ENCODE measurements at regions not wholly inside any gene's neighbourhood (a gene's known extent, or its start where the extent isn't known, plus 50 kb on each side); places are given as distances from the start of the nearest gene placed in this dataset.
"Not testable (repeated sequence)": the region's sequence is repeated elsewhere in the genome, so short reads cannot be mapped to it uniquely, and the experiment has no call there.

DNA sequence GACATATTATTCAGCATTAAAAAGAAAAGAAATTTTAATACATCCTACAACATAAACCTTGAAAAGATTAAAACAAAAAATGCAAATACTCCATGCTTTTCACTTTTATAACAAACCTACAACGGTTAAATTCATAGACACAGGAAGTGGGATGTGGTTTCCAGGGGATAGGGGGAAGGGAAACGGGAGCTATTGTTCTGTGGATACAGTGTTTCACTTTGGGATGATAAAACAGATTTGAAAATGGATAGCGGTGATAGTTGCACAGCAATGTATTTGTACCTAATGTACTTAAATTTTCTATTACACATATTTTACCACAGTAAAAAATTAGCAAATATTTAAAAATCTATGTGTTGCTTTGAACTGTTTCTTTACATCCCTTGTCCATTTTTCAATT lies 368.0 kb downstream of the CDY2B start:
- H3K27me3 ChIP-seq (ENCODE audit: insufficient read depth, low read length); H3K27ac ChIP-seq (ENCODE audit: low read length); H3K4me3 ChIP-seq (ENCODE audit: low read length); H3K9me3 ChIP-seq (ENCODE audit: insufficient read depth, low read depth, low read length); H3K9ac ChIP-seq (ENCODE audit: low read depth, low read length); H3K4me1 ChIP-seq (ENCODE audit: insufficient read depth, low read length); H3K36me3 ChIP-seq (ENCODE audit: insufficient read depth, low read depth, low read length): not testable (repeated sequence)

DNA sequence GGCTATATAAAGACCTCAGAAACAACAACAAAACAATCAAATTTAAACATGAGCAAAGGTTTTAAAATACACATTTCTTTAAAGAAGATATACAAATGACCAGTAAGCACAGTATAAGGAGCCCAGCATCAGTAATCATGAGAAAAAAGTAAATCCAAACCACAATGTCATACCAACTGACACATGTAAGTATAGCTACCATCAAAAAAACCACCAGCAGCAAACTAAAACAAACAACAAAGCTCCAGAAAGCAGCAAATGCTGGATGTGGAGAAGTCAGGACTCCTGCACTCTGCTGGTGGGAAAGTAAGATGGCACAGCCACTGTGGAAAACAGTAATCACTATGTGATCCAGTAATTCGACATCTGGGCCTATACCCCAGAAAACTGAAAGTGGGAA lies 368.5 kb downstream of the CDY2B start:
- not testable (repeated sequence) for H3K27ac ChIP-seq (ENCODE audit: low read length); H3K4me1 ChIP-seq (ENCODE audit: insufficient read depth, low read length); H3K9ac ChIP-seq (ENCODE audit: low read depth, low read length); H3K4me3 ChIP-seq (ENCODE audit: low read length); H3K36me3 ChIP-seq (ENCODE audit: insufficient read depth, low read depth, low read length); H3K9me3 ChIP-seq (ENCODE audit: insufficient read depth, low read depth, low read length); H3K27me3 ChIP-seq (ENCODE audit: insufficient read depth, low read length)

GRCh38 chrY:17505834-17506233 lies 374.2 kb downstream of the CDY2B start:
- not testable (repeated sequence) for H3K9ac ChIP-seq (ENCODE audit: low read depth, low read length); H3K27ac ChIP-seq (ENCODE audit: low read length); H3K36me3 ChIP-seq (ENCODE audit: insufficient read depth, low read depth, low read length); H3K27me3 ChIP-seq (ENCODE audit: insufficient read depth, low read length); H3K4me1 ChIP-seq (ENCODE audit: insufficient read depth, low read length); H3K9me3 ChIP-seq (ENCODE audit: insufficient read depth, low read depth, low read length); H3K4me3 ChIP-seq (ENCODE audit: low read length)

- H3K36me3 ChIP-seq (ENCODE audit: insufficient read depth, low read depth, low read length); H3K4me3 ChIP-seq (ENCODE audit: low read length); H3K9ac ChIP-seq (ENCODE audit: low read depth, low read length); H3K27me3 ChIP-seq (ENCODE audit: insufficient read depth, low read length); H3K4me1 ChIP-seq (ENCODE audit: insufficient read depth, low read length); H3K27ac ChIP-seq (ENCODE audit: low read length); H3K9me3 ChIP-seq (ENCODE audit: insufficient read depth, low read depth, low read length): not testable (repeated sequence)
These were observed 395.3 kb downstream of the CDY2B start for GRCh38 chrY:17484763-17485162.

DNA sequence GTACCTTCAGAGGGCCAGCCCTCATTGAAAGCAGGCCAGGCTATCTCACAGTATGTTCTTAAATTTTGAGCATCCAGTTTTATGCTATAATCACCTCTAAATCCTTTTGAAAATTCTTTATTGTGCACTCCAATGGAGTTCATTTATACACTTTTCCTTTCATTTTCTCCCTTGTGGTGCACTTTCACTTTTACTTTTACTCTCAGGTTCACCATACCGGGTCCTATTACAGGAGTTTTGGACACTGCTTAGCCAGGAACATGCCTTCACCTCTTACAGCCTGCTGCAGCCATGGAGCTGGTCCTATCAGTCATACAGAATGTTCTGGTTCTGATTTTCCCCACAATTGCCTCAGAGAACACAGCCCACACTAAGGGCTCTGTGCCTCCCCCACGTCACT lies 395.9 kb downstream of the CDY2B start:
- not testable (repeated sequence) for H3K4me1 ChIP-seq (ENCODE audit: insufficient read depth, low read length); H3K27ac ChIP-seq (ENCODE audit: low read length); H3K9me3 ChIP-seq (ENCODE audit: insufficient read depth, low read depth, low read length); H3K9ac ChIP-seq (ENCODE audit: low read depth, low read length); H3K36me3 ChIP-seq (ENCODE audit: insufficient read depth, low read depth, low read length); H3K4me3 ChIP-seq (ENCODE audit: low read length); H3K27me3 ChIP-seq (ENCODE audit: insufficient read depth, low read length)

DNA sequence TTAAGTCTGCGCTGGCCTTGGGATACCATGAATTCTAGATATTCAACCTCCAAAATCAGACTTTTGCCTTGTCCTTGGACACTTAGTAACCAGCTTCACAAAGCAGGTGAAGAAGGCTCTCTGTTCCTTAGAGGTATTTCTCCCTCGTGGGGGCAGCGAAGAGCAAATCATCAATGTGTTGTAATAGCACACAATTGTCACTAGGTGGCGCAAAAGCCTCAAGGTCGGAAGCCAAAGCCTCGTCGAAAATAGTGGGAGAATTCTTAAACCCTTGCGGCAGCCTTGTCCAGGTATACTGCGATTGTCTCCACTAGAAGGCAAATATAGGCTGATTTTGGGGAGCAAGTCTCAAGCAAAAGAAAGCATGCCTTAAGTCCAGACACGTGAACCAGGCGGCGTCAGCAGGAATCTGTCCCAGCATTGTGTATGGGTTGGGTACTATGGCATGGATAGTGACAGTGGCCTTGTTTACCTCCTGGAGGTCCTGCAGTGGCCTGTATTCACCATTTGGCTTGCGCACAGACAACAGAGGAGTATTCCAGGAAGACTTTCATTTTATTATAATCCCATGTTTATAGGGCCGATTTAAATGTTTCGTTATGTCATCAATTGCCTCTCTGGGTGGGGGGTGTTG lies 398.5 kb downstream of the CDY2B start:
- not testable (repeated sequence) for H3K27me3 ChIP-seq (ENCODE audit: insufficient read depth, low read length); H3K9me3 ChIP-seq (ENCODE audit: insufficient read depth, low read depth, low read length); H3K9ac ChIP-seq (ENCODE audit: low read depth, low read length); H3K36me3 ChIP-seq (ENCODE audit: insufficient read depth, low read depth, low read length); H3K27ac ChIP-seq (ENCODE audit: low read length); H3K4me1 ChIP-seq (ENCODE audit: insufficient read depth, low read length); H3K4me3 ChIP-seq (ENCODE audit: low read length)

DNA sequence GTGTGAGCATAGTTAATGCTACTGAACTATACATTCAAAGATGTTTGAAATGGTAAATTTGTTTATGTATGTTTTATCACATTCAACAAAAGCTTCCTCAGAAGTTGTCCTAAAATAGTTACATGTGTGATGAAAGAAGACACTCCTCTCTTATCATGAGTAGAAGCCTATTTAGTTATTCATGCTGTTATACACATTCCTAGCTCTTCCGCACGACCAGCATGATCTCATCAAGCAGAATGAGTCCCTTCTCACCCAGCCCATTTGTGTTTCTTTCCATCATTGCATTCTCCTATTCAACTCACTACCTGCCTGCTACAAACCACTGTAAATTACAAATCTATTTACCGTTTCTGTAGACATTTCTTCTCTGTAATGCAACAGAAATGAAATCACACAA lies 408.0 kb downstream of the CDY2B start:
- H3K9ac ChIP-seq (ENCODE audit: low read depth, low read length); H3K4me3 ChIP-seq (ENCODE audit: low read length); H3K9me3 ChIP-seq (ENCODE audit: insufficient read depth, low read depth, low read length); H3K27ac ChIP-seq (ENCODE audit: low read length); H3K27me3 ChIP-seq (ENCODE audit: insufficient read depth, low read length); H3K36me3 ChIP-seq (ENCODE audit: insufficient read depth, low read depth, low read length); H3K4me1 ChIP-seq (ENCODE audit: insufficient read depth, low read length): not testable (repeated sequence)

DNA sequence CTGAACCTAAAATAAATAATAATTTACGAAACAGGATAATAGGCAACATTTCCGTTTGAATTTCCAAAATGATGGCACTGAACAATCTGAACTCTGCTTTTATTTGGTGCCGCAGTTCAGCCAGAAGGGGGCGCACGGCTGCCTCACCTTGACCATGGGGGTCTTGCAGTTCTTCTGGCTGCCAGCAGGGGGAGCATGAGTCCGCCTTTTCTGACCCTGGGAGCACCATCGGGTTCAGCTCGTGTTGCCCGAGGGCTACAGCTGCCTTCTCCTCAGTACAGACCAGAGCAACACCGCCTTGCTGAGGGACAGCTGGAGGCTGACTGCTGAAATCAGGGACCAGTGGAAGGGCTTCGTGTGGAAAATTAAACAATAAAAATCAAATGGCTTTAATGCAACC lies 420.3 kb downstream of the CDY2B start:
- not testable (repeated sequence) for H3K27ac ChIP-seq (ENCODE audit: low read length); H3K4me1 ChIP-seq (ENCODE audit: insufficient read depth, low read length); H3K4me3 ChIP-seq (ENCODE audit: low read length); H3K36me3 ChIP-seq (ENCODE audit: insufficient read depth, low read depth, low read length); H3K9me3 ChIP-seq (ENCODE audit: insufficient read depth, low read depth, low read length); H3K9ac ChIP-seq (ENCODE audit: low read depth, low read length); H3K27me3 ChIP-seq (ENCODE audit: insufficient read depth, low read length)

GRCh38 chrY:17430570-17431166 lies 449.4 kb downstream of the CDY2B start:
- Histone ChIP-seq H3K9me3 (ENCODE audit: insufficient read depth, low read depth, low read length) (no peaks in the 10 kb centered on the region), H3K36me3 (ENCODE audit: insufficient read depth, low read depth, low read length) (no peaks in the 10 kb centered on the region), H3K27me3 (ENCODE audit: insufficient read depth, low read length) (no peaks in the 10 kb centered on the region), H3K4me3 (ENCODE audit: low read length) (no peak overlapping the region), H3K27ac (ENCODE audit: low read length) (no peak overlapping the region), H3K4me1 (ENCODE audit: insufficient read depth, low read length) (no peaks in the 10 kb centered on the region), H3K9ac (ENCODE audit: low read depth, low read length) (no peak overlapping the region)

DNA sequence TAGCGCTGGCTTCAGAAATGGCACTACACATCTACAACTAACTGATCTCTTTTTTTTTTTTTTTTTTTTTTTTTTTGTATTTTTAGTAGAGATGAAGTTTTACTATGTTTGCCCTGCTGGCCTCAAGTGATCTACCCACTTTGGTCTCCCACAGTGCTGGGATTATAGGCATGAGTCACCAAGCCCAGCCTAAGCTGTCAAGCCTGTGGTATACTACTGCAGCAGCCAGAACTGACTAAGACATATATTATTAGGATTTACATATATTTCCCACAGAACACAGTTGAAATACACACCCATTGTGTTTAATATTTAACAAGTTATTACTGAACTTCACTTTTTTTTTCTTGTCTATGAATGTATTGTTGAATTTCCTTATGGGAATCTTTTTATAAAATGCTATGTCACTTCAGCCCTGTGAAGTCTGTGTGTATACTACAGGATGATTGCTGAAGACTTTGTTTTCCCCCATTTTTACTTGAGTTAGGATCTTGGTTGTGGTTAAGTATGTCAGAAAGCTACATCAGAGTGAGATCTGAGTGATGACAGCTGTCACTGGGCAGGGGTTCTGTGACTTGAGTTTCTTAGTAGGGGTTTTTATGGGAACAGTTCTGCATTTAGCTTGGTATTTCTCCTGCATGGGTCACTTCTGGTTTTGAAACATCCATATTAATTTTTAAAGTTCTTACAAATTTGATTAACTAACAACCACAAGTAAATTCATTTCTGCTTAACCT lies 481.5 kb downstream of the CDY2B start:
- Histone ChIP-seq H3K36me3 (ENCODE audit: insufficient read depth, low read depth, low read length) (no peaks in the 10 kb centered on the region), H3K27me3 (ENCODE audit: insufficient read depth, low read length) (no peaks in the 10 kb centered on the region), H3K4me3 (ENCODE audit: low read length) (no peak overlapping the region), H3K9me3 (ENCODE audit: insufficient read depth, low read depth, low read length) (no peaks in the 10 kb centered on the region), H3K9ac (ENCODE audit: low read depth, low read length) (no peak overlapping the region), H3K27ac (ENCODE audit: low read length) (no peak overlapping the region), H3K4me1 (ENCODE audit: insufficient read depth, low read length) (no peaks in the 10 kb centered on the region)

DNA sequence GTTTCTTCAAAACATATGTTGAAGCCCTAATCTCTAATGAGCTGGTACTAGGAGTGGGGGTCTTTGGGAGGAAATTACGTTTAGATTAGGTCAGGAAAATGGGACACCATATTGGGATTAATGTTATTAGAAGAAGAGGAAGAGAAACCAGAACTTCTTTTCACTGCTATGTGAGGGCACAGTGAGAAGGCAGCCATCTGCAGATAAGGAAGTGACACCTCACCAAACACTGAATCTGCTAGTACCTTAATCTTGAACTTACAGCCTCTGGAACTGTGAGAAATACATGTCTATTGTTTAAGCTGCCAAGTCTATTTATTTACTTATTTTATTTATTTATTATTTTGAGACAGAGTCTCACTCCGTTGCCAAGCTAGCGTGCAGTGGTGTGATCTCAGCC lies 482.4 kb downstream of the CDY2B start:
- no peak overlapping the region for H3K9ac ChIP-seq (ENCODE audit: low read depth, low read length)
- no peaks in the 10 kb centered on the region for H3K36me3 ChIP-seq (ENCODE audit: insufficient read depth, low read depth, low read length)
- no peaks in the 10 kb centered on the region for H3K27me3 ChIP-seq (ENCODE audit: insufficient read depth, low read length)
- no peak overlapping the region for H3K27ac ChIP-seq (ENCODE audit: low read length)
- H3K4me3 ChIP-seq (ENCODE audit: low read length) = no peak overlapping the region
- H3K4me1 ChIP-seq (ENCODE audit: insufficient read depth, low read length) = no peaks in the 10 kb centered on the region
- no peaks in the 10 kb centered on the region for H3K9me3 ChIP-seq (ENCODE audit: insufficient read depth, low read depth, low read length)

DNA sequence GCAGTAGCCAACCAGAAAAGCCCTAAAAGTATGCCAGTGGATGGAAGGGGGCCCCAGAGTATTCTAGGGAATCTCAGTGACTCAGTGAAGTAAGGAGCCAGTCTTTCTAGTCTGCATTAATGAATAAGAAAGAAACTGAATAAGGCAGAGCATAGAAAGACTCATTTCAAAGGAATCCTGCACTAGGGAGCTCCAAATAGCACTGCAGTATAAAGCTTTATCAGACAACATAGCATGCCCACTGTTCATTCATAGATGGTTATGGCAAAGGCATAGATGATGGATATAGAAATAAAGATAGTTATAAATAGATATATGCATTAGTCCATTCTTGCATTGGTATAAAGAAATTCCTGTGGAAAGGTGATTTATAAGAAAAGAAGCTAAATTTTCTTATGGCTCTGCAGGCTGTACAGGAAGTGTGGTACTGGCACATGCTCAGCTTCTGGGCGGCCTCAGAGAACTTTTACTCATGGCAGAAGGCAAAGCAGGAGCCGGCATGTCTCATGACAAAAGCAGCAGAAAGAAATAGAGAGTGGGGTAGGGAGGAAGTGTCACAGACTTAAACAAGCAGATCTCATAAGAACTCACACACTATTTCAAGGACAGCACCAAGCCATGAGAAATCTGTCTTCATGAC lies 498.5 kb downstream of the CDY2B start:
- no peak overlapping the region for H3K9ac ChIP-seq (ENCODE audit: low read depth, low read length)
- no peak overlapping the region for H3K4me3 ChIP-seq (ENCODE audit: low read length)
- no peaks in the 10 kb centered on the region for H3K9me3 ChIP-seq (ENCODE audit: insufficient read depth, low read depth, low read length)
- no peaks in the 10 kb centered on the region for H3K36me3 ChIP-seq (ENCODE audit: insufficient read depth, low read depth, low read length)
- H3K4me1 ChIP-seq (ENCODE audit: insufficient read depth, low read length) = no peaks in the 10 kb centered on the region
- no peak overlapping the region for H3K27ac ChIP-seq (ENCODE audit: low read length)
- no peaks in the 10 kb centered on the region for H3K27me3 ChIP-seq (ENCODE audit: insufficient read depth, low read length)

Data from iPS-20b (cell line).